ENCODE measurements at regions not wholly inside any gene's neighbourhood (a gene's known extent, or its start where the extent isn't known, plus 50 kb on each side); places are given as distances from the start of the nearest gene placed in this dataset.

DNA sequence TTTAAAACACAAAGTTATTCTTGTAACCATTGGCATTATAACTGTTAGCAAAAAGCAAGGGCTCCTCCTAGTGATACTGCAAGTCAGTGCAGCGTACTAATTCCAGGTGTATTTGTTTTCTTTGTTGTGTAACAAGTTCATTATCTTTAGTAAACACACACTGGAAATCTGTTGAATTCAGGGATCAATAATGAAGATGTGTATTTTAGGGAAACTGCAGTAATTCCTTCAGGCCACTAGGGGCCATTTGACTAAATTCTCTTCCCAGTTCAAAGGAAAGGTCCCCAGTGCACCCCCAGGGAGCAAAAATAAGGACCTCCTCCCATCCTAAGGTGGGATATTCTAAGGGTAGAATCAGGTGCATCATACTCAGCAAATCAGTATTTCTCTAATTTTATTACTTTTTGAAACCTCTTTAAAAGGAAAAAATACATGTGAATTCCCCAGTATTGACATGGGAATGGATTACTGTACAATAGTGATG is 158.6 kb upstream of the LYZL1 start:
- Histone ChIP-seq H3K4me3 (no peak overlapping the region), H3K4me2 (ENCODE audit: control insufficient read depth, insufficient read depth) (no peak overlapping the region), H3K79me2 (ENCODE audit: control insufficient read depth, insufficient read depth, low read length) (no peaks in the 10 kb centered on the region), H4K20me1 (ENCODE audit: control insufficient read depth, insufficient read depth) (no peaks in the 10 kb centered on the region), H3K36me3 (ENCODE audit: control insufficient read depth in 2 of 2, insufficient read depth in 2 of 2, low read length in 1 of 2) (no peaks in the 10 kb centered on the region), H3K27ac (ENCODE audit: control insufficient read depth, insufficient read depth) (no peak overlapping the region), H3K9ac (ENCODE audit: control insufficient read depth, insufficient read depth, low read length) (no peak overlapping the region), H3K9me3 (replicated peaks; ENCODE audit: control insufficient read depth, insufficient read depth, low read length) (no peaks in the 10 kb centered on the region), H3K4me1 (ENCODE audit: control insufficient read depth, insufficient read depth, low read length) (no peaks in the 10 kb centered on the region), H2AFZ (ENCODE audit: control insufficient read depth, low read depth, low read length) (no peak overlapping the region), H3K27me3 (replicated peaks in 1 of 2; ENCODE audit: control insufficient read depth in 2 of 2, insufficient read depth in 2 of 2, low read length in 1 of 2) (no peaks in the 10 kb centered on the region)
- CTCF ChIA-PET: interaction anchor here (1.0 to 1.3 kb wide), 3 partner anchors 8 to 502 kb away, joined by 3 to 6 read pairs (median 3); no protein-coding TSS in a partner anchor
- no peak for FAIRE-seq
- in situ Hi-C loops (cut with MboI) (no loop called here), intact Hi-C loops (cut with micrococcal nuclease; ENCODE audit: unreplicated experiment) (loop anchor here (5.0 kb wide), 1 partner anchor 468 kb away; no protein-coding TSS in a partner anchor)
- no peak for ATAC-seq
- TF ChIP-seq RAD21 (IDR thresholded peaks at IDR 0.05; ENCODE audit: insufficient read depth, low read depth, low read length) (peak; percentile 62), KDM1A (IDR thresholded peaks at IDR 0.05; ENCODE audit: borderline replicate concordance) (no peak), CTCF (IDR thresholded peaks at IDR 0.05 in 2 of 3, conservative IDR thresholded peaks at IDR 0.05 in 1 of 3; ENCODE audit: control insufficient read depth in 2 of 3, extremely low read depth in 1 of 3, insufficient read depth in 1 of 3, low read depth in 3 of 3, low read length in 3 of 3) (peak; percentile 37 to 58 (median 57)), MEF2B (IDR thresholded peaks at IDR 0.05; ENCODE audit: partially characterized antibody, poor library complexity, severe bottlenecking) (no peak), SMC3 (IDR thresholded peaks at IDR 0.05; ENCODE audit: borderline replicate concordance, low read length) (peak; percentile 53), JUNB (IDR thresholded peaks at IDR 0.05) (no peak), TCF12 (IDR thresholded peaks at IDR 0.05; ENCODE audit: low read depth, low read length) (no peak)
- 0% methylated on average over 1 of the region's 1 CpG for WGBS (ENCODE audit: insufficient coverage, insufficient replicate concordance, low lambda C conversion rate, missing lambda C conversion rate)
- POLR2A ChIA-PET: no interaction called here
- no TSS peak for BruUV-seq (replicated peaks)
- RAD21 ChIA-PET (ENCODE audit: unreplicated experiment): no interaction called here
- DNase-seq (ENCODE audit: low read depth, low spot score): no peak
- SMC1A ChIA-PET (ENCODE audit: uncharacterized antibody, unreplicated experiment): no interaction called here

Measured in GM12878 (cell line).